CD4-positive, alpha-beta T cell (primary cell): ENCODE measurements at regions not wholly inside any gene's neighbourhood (a gene's known extent, or its start where the extent isn't known, plus 50 kb on each side); places are given as distances from the start of the nearest gene placed in this dataset.

Source experiments
- ATAC-seq: fragments of 200-7000 bp; cut with Tn5 transposase; one replicate; pipeline ENCODE4 v1.10.0; 2022; ENCODE audit warnings: mild to moderate bottlenecking; ENCODE audit not compliant: poor library complexity
- CTCF ChIA-PET: fragments of 350-600 bp; sonication (Branson Sonifier 250); formaldehyde crosslinking; loops from one replicate; lab custom pipeline; 2021; ENCODE audit warnings: antibody characterized with exemption, inconsistent platforms; lab: Charles Lee
- POLR2A ChIA-PET: fragments of 350-600 bp; sonication (Branson Sonifier 250); formaldehyde crosslinking; loops from one replicate; lab custom pipeline; 2021; ENCODE audit warnings: antibody characterized with exemption, inconsistent platforms; lab: Charles Lee
- DNase-seq, 14 experiments: peaks; one replicate each; pipeline ENCODE4 v3.0.0-alpha.2; 2013 to 2020; ENCODE audit warnings: mixed read lengths in 2 of 14
- H3K27ac ChIP-seq, 2 donors: one replicate each; pipeline versions ENCODE4 v1.5.1 to v1.7.0; 2013; ENCODE audit warnings: low read length in 2 of 2, low read depth in 1 of 2, mild to moderate bottlenecking in 1 of 2
- H3K27me3 ChIP-seq, 2 experiments: 1 replicate in 1 of 2; 2 replicates in 1 of 2; pipeline versions ENCODE4 v1.6.1 to v1.7.0; 2013; ENCODE audit warnings: low read length in 2 of 2, control low read depth in 1 of 2, mild to moderate bottlenecking in 1 of 2, moderate library complexity in 1 of 2; ENCODE audit not compliant: insufficient read depth in 2 of 2, control insufficient read depth in 1 of 2
- H3K36me3 ChIP-seq: one replicate; pipeline ENCODE4 v1.6.1; 2013; ENCODE audit warnings: low read length, control low read depth; ENCODE audit not compliant: insufficient read depth
- H3K4me1 ChIP-seq: one replicate; pipeline ENCODE4 v1.6.1; 2013; ENCODE audit warnings: low read length, control low read depth; ENCODE audit not compliant: insufficient read depth
- H3K4me3 ChIP-seq: one replicate; pipeline ENCODE4 v1.5.1; 2013; ENCODE audit warnings: mild to moderate bottlenecking, low read length, moderate library complexity
- H3K9me3 ChIP-seq, 2 experiments: 1 replicate in 1 of 2; 2 replicates in 1 of 2; pipeline versions ENCODE4 v1.6.1 to v1.7.0; 2013; ENCODE audit warnings: low read length in 2 of 2, mild to moderate bottlenecking in 2 of 2, control low read depth in 1 of 2, moderate library complexity in 1 of 2; ENCODE audit not compliant: control insufficient read depth in 1 of 2, insufficient read depth in 1 of 2
- H3K27ac Mint-ChIP-seq: one replicate; pipeline ENCODE4 v1.8.0; 2020; ENCODE audit warnings: mixed read lengths
- H3K27me3 Mint-ChIP-seq: one replicate; pipeline ENCODE4 v1.8.0; 2021; ENCODE audit warnings: mixed read lengths
- H3K36me3 Mint-ChIP-seq: one replicate; pipeline ENCODE4 v1.8.0; 2021; ENCODE audit warnings: low read depth, mixed read lengths
- H3K4me1 Mint-ChIP-seq: one replicate; pipeline ENCODE4 v1.8.0; 2021; ENCODE audit warnings: low read depth, mixed read lengths
- H3K4me3 Mint-ChIP-seq: one replicate; pipeline ENCODE4 v1.8.0; 2020; ENCODE audit warnings: mild to moderate bottlenecking, mixed read lengths
- H3K9me3 Mint-ChIP-seq: one replicate; pipeline ENCODE4 v1.8.0; 2020; ENCODE audit warnings: mixed read lengths
- intact Hi-C, 2 experiments: fragments of 100-400 bp; cut with DNase I in 1 of 2; cut with micrococcal nuclease in 1 of 2; formaldehyde crosslinking; loops; one replicate each; pipeline versions ENCODE4 v1.15.1 to v1.9.0; 2023 to 2025; cut with DNase I, micrococcal nuclease
- TF ChIP-seq, protein P1 (sequence below): fragments of 200-600 bp; IDR thresholded peaks from one replicate; pipeline ENCODE4 v1.8.0; 2022; ENCODE audit warnings: antibody characterized with exemption, mild to moderate bottlenecking

DNA sequence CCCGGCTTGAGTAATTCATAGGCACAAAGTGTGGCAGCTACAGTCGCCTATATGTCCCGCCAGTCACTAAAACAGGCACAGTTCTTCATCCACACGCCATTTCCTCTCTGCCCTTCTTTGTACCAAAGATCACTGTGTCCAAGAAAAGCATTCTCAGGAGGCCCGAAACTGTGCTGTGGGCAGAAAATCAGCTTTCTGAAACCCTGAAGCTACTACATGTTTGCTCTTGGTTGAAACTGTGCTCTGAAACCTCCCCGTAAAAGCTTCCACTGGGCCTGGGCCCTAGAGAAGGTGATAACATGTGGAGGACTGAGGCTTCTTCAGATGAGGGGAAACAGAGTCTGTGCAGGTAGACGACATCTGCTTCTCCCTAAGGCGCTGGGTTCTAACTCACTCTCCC, 75.6 kb upstream of the ID2 start:
- POLR2A ChIA-PET, result no interaction called here
- ATAC-seq, result no peak
- H3K27me3 Mint-ChIP-seq, result no peaks in the 10 kb centered on the region
- H3K36me3 Mint-ChIP-seq, result no peaks in the 10 kb centered on the region
- no peak overlapping the region for H3K4me3 Mint-ChIP-seq
- H3K36me3 ChIP-seq, result no peaks in the 10 kb centered on the region
- H3K27ac Mint-ChIP-seq, result no peak overlapping the region
- no peak for DNase-seq
- TF ChIP-seq, protein P1, sequence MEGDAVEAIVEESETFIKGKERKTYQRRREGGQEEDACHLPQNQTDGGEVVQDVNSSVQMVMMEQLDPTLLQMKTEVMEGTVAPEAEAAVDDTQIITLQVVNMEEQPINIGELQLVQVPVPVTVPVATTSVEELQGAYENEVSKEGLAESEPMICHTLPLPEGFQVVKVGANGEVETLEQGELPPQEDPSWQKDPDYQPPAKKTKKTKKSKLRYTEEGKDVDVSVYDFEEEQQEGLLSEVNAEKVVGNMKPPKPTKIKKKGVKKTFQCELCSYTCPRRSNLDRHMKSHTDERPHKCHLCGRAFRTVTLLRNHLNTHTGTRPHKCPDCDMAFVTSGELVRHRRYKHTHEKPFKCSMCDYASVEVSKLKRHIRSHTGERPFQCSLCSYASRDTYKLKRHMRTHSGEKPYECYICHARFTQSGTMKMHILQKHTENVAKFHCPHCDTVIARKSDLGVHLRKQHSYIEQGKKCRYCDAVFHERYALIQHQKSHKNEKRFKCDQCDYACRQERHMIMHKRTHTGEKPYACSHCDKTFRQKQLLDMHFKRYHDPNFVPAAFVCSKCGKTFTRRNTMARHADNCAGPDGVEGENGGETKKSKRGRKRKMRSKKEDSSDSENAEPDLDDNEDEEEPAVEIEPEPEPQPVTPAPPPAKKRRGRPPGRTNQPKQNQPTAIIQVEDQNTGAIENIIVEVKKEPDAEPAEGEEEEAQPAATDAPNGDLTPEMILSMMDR, result no peak
- H3K27me3 ChIP-seq, result no peaks in the 10 kb centered on the region
- H3K4me3 ChIP-seq, result no peak overlapping the region
- intact Hi-C loops, result no loop called here
- no peak overlapping the region for H3K27ac ChIP-seq
- H3K4me1 ChIP-seq, result peaks cover 4% of the 10 kb centered on the region
- peaks cover 0 to 2% of the 10 kb centered on the region in 2 experiments for H3K9me3 ChIP-seq
- H3K4me1 Mint-ChIP-seq, result peaks cover 7% of the 10 kb centered on the region
- H3K9me3 Mint-ChIP-seq, result peaks cover 3% of the 10 kb centered on the region
- CTCF ChIA-PET, result no interaction called here

DNA sequence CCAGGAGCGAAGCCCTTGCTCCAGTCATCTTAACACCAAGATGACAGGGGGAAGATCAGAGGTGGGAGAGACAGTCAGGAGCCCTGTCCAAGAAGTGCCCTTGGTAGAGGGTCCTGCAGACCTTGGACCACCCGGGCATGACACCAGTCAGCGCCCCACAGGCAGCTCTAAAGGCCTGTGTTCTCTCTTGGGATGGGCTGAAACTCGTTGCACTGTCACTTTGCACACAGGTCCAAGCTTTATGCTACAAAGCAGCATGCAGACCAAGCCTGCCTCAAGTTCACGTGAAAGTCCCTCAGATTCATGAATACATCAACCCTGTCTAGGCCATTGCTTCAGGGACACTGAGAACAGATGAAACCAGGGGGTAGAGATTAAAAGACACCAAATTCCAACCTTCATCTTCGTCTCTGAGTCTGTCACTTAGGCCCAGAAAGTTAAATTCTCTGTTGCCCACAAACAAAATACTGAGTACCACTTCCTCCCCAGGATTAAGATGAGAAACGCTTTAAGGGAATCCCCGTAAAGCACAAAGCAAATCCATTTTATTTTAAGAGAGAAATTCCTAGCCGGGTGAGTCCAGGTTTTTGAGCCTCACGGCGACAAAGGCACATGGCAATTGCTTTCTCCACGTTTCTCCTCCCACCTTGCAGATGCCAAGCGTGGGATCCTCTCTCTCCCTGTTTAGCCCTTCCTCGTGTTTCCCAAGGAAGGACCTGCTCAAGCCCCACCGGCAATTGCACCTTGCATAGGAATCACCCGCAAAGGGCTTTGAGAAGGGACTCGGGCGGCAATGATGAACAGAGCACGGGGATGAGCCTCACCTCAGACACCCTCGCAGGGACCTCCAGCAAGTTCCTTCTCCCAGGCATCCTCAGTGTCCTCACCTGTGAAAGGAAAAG, 75.0 kb upstream of the ID2 start:
- POLR2A ChIA-PET, result no interaction called here
- peaks cover 3% of the 10 kb centered on the region for H3K9me3 Mint-ChIP-seq
- H3K36me3 Mint-ChIP-seq, result no peaks in the 10 kb centered on the region
- ATAC-seq (no peak), DNase-seq (peak in 2 of 14 experiments; percentile 3 to 22)
- peaks cover 4% of the 10 kb centered on the region for H3K4me1 ChIP-seq
- intact Hi-C loops, result no loop called here
- no peaks in the 10 kb centered on the region for H3K27me3 ChIP-seq
- TF ChIP-seq, protein P1, result no peak
- no peak overlapping the region for H3K27ac ChIP-seq
- H3K4me3 ChIP-seq, result no peak overlapping the region
- no peak overlapping the region for H3K4me3 Mint-ChIP-seq
- H3K9me3 ChIP-seq, result peaks cover 0 to 5% of the 10 kb centered on the region in 2 experiments
- no peaks in the 10 kb centered on the region for H3K27me3 Mint-ChIP-seq
- H3K27ac Mint-ChIP-seq, result no peak overlapping the region
- peaks cover 7% of the 10 kb centered on the region for H3K4me1 Mint-ChIP-seq
- H3K36me3 ChIP-seq, result no peaks in the 10 kb centered on the region
- CTCF ChIA-PET, result no interaction called here

DNA sequence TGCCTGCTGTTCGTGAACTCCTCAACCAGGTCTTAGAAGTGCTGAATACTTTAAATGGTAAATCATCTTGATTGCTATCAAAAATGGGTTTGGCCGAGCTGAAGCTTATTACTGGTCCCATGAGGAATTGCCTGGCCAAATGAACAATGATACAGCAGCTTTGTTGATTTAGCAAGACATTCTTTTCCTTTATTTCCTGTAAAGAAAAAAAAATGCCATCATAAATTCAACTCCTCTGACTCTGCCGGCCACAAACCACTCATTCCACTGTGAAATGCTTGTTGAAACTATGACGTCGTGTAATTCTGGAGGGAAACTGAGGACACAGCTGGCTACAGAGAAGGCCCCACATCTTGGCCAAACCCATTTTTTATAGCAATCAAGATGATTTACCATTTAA, 74.2 kb upstream of the ID2 start:
- intact Hi-C loops, result no loop called here
- peaks cover 3% of the 10 kb centered on the region for H3K9me3 Mint-ChIP-seq

More for the DNA sequence above, 74.2 kb upstream of the ID2 start:
- no peak overlapping the region for H3K27ac ChIP-seq
- H3K4me1 ChIP-seq, result peaks cover 4% of the 10 kb centered on the region
- Mint-ChIP-seq H3K4me3 (no peak overlapping the region), H3K27ac (no peak overlapping the region), H3K4me1 (peaks cover 7% of the 10 kb centered on the region), H3K36me3 (no peaks in the 10 kb centered on the region), H3K27me3 (no peaks in the 10 kb centered on the region)
- no peak overlapping the region for H3K4me3 ChIP-seq
- ATAC-seq (no peak), DNase-seq (no peak)
- H3K36me3 ChIP-seq, result no peaks in the 10 kb centered on the region
- TF ChIP-seq, protein P1, result no peak
- POLR2A ChIA-PET, result no interaction called here
- H3K27me3 ChIP-seq, result no peaks in the 10 kb centered on the region
- CTCF ChIA-PET, result no interaction called here
- H3K9me3 ChIP-seq, result peaks cover 0 to 5% of the 10 kb centered on the region in 2 experiments
